ENCODE measurements at regions not wholly inside any gene's neighbourhood (a gene's known extent, or its start where the extent isn't known, plus 50 kb on each side); places are given as distances from the start of the nearest gene placed in this dataset.

DNA sequence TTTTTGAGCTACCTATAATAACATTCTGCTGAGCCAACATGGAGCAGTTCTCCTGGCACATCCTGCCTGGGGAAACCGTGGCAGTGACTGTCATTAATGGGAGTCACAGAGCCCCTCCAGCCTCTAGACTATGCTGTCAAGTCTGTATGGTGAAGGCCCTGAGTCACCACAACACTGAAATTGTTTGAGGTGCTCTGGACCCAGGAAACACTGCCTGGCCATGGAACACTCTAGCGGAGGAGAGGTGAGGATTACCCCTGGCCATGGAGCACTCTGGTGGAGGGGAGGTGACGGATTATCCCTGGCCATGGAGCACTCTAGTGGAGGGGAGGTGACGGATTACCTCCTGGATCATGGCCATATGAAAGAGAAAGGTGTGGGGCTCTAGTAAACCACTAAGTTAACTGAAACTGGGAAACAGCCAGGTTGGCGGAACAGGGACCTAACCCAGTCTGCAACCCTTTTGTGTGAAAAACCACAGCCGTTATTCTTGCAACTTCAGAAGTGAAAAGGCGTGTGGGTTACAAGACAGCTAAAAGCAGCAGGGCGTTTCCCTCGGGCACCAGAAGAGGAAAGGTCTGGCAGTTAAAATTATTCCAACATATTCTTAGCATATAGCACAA, 156.7 kb downstream of the KCNJ12 start:
- TF ChIP-seq, protein P1, sequence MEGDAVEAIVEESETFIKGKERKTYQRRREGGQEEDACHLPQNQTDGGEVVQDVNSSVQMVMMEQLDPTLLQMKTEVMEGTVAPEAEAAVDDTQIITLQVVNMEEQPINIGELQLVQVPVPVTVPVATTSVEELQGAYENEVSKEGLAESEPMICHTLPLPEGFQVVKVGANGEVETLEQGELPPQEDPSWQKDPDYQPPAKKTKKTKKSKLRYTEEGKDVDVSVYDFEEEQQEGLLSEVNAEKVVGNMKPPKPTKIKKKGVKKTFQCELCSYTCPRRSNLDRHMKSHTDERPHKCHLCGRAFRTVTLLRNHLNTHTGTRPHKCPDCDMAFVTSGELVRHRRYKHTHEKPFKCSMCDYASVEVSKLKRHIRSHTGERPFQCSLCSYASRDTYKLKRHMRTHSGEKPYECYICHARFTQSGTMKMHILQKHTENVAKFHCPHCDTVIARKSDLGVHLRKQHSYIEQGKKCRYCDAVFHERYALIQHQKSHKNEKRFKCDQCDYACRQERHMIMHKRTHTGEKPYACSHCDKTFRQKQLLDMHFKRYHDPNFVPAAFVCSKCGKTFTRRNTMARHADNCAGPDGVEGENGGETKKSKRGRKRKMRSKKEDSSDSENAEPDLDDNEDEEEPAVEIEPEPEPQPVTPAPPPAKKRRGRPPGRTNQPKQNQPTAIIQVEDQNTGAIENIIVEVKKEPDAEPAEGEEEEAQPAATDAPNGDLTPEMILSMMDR (IDR thresholded peaks at IDR 0.05; ENCODE audit: insufficient read depth, low read length): no peak
- no peak for DNase-seq (ENCODE audit: low read depth)
- no peak overlapping the region for H3K4me3 ChIP-seq (ENCODE audit: low read depth, low read length)

DNA sequence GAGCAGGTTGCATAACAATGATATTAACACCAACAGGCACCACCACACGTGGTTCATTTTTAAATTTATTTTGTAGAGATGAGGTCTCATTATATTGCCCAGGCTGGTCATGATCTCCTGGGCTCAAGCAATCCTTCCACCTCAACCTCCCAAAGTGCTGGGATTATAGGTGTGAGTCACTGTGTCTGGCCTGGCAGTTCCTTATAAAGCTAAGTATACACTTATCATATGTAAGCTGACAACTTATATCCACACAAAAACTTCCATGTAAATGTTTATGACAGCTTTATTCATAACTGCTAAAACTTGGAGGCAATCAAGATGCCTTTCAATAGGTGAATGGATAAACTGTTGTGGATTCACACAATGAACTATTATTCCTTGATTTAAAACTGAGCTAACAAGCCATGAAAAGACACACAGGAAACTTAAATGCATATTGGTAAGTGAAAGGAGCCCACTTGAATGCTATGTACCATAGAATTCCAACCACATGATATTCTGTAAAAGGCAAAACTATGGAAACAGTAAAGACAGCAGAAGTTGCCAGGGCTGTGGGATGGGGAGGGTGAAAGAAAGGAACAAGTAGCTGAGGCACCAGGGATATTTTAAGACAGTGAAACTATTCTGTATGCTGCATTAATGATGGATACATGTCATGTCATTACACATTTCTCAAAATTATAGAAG, 156.5 kb upstream of the KCNJ18 start:
- DNase-seq (ENCODE audit: low read depth): no peak
- H3K4me3 ChIP-seq (ENCODE audit: low read depth, low read length): no peak overlapping the region

DNA sequence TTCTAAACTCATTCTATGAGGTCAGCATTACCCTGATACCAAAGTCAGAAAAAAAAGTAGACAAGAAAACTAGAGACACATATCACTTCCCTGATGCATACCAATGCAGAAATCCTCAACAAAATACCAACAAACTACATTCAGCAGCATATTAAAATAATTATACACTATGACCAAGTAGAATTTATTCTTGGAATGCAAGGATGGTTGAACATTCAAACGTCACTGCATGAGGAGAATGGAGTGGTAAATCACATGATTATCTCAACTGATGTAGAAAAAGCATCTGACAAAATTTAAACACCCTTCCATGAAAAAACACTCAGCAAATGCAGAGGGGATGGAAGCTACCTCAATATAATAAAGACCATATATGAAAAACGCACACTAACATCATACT, 155.0 kb upstream of the KCNJ18 start:
- DNase-seq (ENCODE audit: low read depth): no peak
- TF ChIP-seq, protein P1 (IDR thresholded peaks at IDR 0.05; ENCODE audit: insufficient read depth, low read length): no peak
- no peak overlapping the region for H3K4me3 ChIP-seq (ENCODE audit: low read depth, low read length)

More for the DNA sequence above, 156.5 kb upstream of the KCNJ18 start:
- TF ChIP-seq, protein P1 (IDR thresholded peaks at IDR 0.05; ENCODE audit: insufficient read depth, low read length): no peak

DNA sequence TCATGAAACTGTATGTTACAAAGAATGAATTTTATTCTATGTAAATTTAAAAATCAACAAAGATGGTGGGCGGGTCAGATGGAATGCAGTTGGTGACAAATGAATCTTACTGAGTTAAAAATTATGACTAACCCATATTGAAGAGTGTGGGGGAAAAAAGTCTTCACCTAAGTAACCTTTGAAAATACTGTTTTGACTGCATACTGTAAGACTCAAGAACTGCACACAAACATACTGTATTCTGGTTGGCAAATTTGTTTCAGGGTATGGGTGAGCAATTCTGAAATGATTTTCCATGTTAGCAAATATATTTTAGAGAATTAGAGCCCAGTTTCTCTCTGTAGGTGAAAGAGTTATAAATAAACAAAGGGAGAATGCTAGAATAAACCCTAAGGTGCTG, 153.7 kb upstream of the KCNJ18 start:
- no peak overlapping the region for H3K4me3 ChIP-seq (ENCODE audit: low read depth, low read length)
- DNase-seq (ENCODE audit: low read depth): no peak
- TF ChIP-seq, protein P1 (IDR thresholded peaks at IDR 0.05; ENCODE audit: insufficient read depth, low read length): no peak

DNA sequence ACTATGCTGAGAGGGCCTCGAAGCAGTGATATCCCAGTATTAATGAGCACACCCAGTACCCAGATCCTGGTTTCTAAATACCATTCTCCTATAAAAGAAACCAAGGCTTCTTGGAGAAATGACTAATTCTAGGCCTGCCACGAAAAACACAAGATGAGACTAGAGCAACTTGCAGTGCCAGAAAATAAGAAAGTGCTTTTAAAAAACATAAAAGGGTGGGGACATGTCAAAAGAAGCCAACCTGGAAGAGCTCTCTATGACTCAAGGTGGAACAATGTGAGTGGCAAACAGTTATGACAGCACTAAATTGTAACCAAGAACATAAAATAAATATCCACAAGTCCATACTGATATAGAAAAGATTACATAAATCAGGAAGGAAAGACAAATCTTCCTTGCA, 153.2 kb upstream of the KCNJ18 start:
- peak; percentile 82 for DNase-seq (ENCODE audit: low read depth)
- TF ChIP-seq, protein P1 (IDR thresholded peaks at IDR 0.05; ENCODE audit: insufficient read depth, low read length): no peak
- no peak overlapping the region for H3K4me3 ChIP-seq (ENCODE audit: low read depth, low read length)

DNA sequence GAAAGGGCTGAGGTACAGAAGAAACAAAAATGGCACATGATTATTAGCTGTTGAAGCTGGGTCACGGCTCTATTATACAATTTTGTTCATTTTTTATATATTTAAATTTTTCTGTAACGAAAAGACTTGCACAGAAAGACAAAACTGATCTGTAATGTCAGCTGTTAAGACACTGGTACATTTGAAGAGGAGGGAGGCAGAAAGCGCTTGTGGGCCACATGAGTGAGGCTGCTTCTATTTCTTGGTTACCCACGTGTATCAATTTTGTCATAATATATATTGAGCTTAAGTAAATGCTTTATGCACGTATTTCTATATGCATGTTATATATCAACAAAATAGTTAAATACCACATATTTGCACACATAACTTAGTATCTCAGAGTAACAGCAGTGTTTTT, 151.8 kb upstream of the KCNJ18 start:
- TF ChIP-seq, protein P1 (IDR thresholded peaks at IDR 0.05; ENCODE audit: insufficient read depth, low read length): no peak
- DNase-seq (ENCODE audit: low read depth): no peak
- no peak overlapping the region for H3K4me3 ChIP-seq (ENCODE audit: low read depth, low read length)
